IMR-90 (cell line): ENCODE measurements at regions not wholly inside any gene's neighbourhood (a gene's known extent, or its start where the extent isn't known, plus 50 kb on each side); places are given as distances from the start of the nearest gene placed in this dataset.

ENCODE experiments used
- ATAC-seq: fragments of 200-7000 bp; cut with Tn5 transposase; 2 replicates; pipeline ENCODE4 v1.9.1; 2020; ENCODE audit warnings: low read depth, mild to moderate bottlenecking, moderate library complexity
- BruUV-seq: library from RNA; stranded (reverse); fragments of 400-500 nt; replicated peaks from 2 replicates; lab custom pipeline; 2021; lab: Mats Ljungman, UMichigan
- CTCF ChIA-PET: fragments of 300-600 bp; formaldehyde crosslinking; extraction: SDS; loops from one replicate; lab custom pipeline; 2021; ENCODE audit warnings: antibody characterized with exemption; lab: Yijun Ruan, JAX
- POLR2A ChIA-PET: fragments of 300-600 bp; sonication (Branson Sonifier 250); formaldehyde crosslinking; loops from one replicate; lab custom pipeline; 2022; ENCODE audit warnings: antibody characterized with exemption; ENCODE audit not compliant: unreplicated experiment; lab: Charles Lee
- DNase-seq: peaks from one replicate; pipeline ENCODE4 v3.0.0; 2013
- H2AFZ ChIP-seq: replicated peaks from 2 replicates; pipeline ENCODE3; 2013; ENCODE audit warnings: low read length, mild to moderate bottlenecking; ENCODE audit not compliant: poor library complexity
- H2AK5ac ChIP-seq: 2 replicates; pipeline ENCODE4 v1.6.1; 2013; ENCODE audit warnings: low read depth, low read length, inconsistent platforms
- H2AK9ac ChIP-seq: replicated peaks from 2 replicates; pipeline ENCODE3; 2013; ENCODE audit warnings: mild to moderate bottlenecking, low read depth, low read length, moderate library complexity; ENCODE audit not compliant: poor library complexity
- H2BK120ac ChIP-seq: 2 replicates; pipeline ENCODE4 v1.6.1; 2013; ENCODE audit warnings: low read depth, low read length, inconsistent platforms
- H2BK15ac ChIP-seq: 3 replicates; pipeline ENCODE4 v1.6.1; 2013; ENCODE audit warnings: low read depth, low read length, inconsistent platforms
- H2BK20ac ChIP-seq: 2 replicates; pipeline ENCODE4 v1.6.1; 2013; ENCODE audit warnings: low read depth, mild to moderate bottlenecking, inconsistent platforms, low read length, moderate library complexity
- H2BK5ac ChIP-seq: 2 replicates; pipeline ENCODE4 v1.6.1; 2013; ENCODE audit warnings: mild to moderate bottlenecking, low read depth, low read length, inconsistent platforms; ENCODE audit not compliant: poor library complexity, severe bottlenecking
- H3K14ac ChIP-seq: replicated peaks from 2 replicates; pipeline ENCODE4 v1.6.1; 2013; ENCODE audit warnings: low read depth, low read length, inconsistent platforms
- H3K18ac ChIP-seq: 2 replicates; pipeline ENCODE4 v1.6.1; 2013; ENCODE audit warnings: low read depth, low read length, control low read depth
- H3K23ac ChIP-seq: 2 replicates; pipeline ENCODE4 v1.6.1; 2013; ENCODE audit warnings: low read depth, low read length, inconsistent platforms
- H3K27ac ChIP-seq: 2 replicates; pipeline ENCODE4 v1.5.1; 2013; ENCODE audit warnings: mild to moderate bottlenecking, control low read depth, low read length; ENCODE audit not compliant: insufficient read depth
- H3K27me3 ChIP-seq: 2 replicates; pipeline ENCODE4 v1.6.1; 2013; ENCODE audit warnings: low read length; ENCODE audit not compliant: control insufficient read depth, insufficient read depth
- H3K36me3 ChIP-seq: 2 replicates; pipeline ENCODE4 v1.6.1; 2013; ENCODE audit warnings: low read length, mixed read lengths; ENCODE audit not compliant: control insufficient read depth, insufficient read depth
- H3K4ac ChIP-seq: 2 replicates; pipeline ENCODE4 v1.6.1; 2013; ENCODE audit warnings: low read depth, low read length, inconsistent platforms
- H3K4me1 ChIP-seq: 2 replicates; pipeline ENCODE4 v1.6.1; 2013; ENCODE audit warnings: low read length, mixed read lengths; ENCODE audit not compliant: control insufficient read depth, insufficient read depth
- H3K4me2 ChIP-seq: 2 replicates; pipeline ENCODE4 v1.6.1; 2013; ENCODE audit warnings: low read depth, mild to moderate bottlenecking, control low read depth, low read length, moderate library complexity
- H3K4me3 ChIP-seq: 2 replicates; pipeline ENCODE4 v1.5.1; 2013; ENCODE audit warnings: low read depth, mild to moderate bottlenecking, control low read depth, low read length, moderate library complexity; ENCODE audit not compliant: insufficient read depth
- H3K56ac ChIP-seq: 2 replicates; pipeline ENCODE4 v1.6.1; 2013; ENCODE audit warnings: low read length, inconsistent platforms; ENCODE audit not compliant: insufficient read depth; ENCODE audit errors: extremely low read depth
- H3K79me1 ChIP-seq, 2 experiments: 2 replicates each; pipeline ENCODE4 v1.6.1; 2013; ENCODE audit warnings: low read length in 2 of 2, inconsistent platforms in 1 of 2, low read depth in 1 of 2
- H3K9ac ChIP-seq: 2 replicates; pipeline ENCODE4 v1.6.1; 2013; ENCODE audit warnings: low read depth, low read length, control low read depth
- H3K9me1 ChIP-seq: 2 replicates; pipeline ENCODE4 v1.6.1; 2013; ENCODE audit warnings: low read length, inconsistent platforms; ENCODE audit not compliant: insufficient read depth
- H3K9me3 ChIP-seq: 2 replicates; pipeline ENCODE4 v1.6.1; 2013; ENCODE audit warnings: low read length; ENCODE audit not compliant: control insufficient read depth, insufficient read depth
- H4K20me1 ChIP-seq: 2 replicates; pipeline ENCODE4 v1.6.1; 2013; ENCODE audit warnings: low read length, inconsistent platforms; ENCODE audit not compliant: insufficient read depth
- H4K5ac ChIP-seq: 2 replicates; pipeline ENCODE4 v1.6.1; 2013; ENCODE audit warnings: mild to moderate bottlenecking, low read depth, low read length, control low read depth
- H4K8ac ChIP-seq, 2 experiments: 2 replicates each; pipeline ENCODE4 v1.6.1; 2013; ENCODE audit warnings: low read depth in 2 of 2, low read length in 2 of 2, control low read depth in 1 of 2, inconsistent platforms in 1 of 2
- H4K91ac ChIP-seq: 2 replicates; pipeline ENCODE4 v1.6.1; 2013; ENCODE audit warnings: low read depth, low read length, inconsistent platforms; ENCODE audit not compliant: insufficient read depth
- NFE2L2 ChIP-seq: fragments of 150-350 bp; IDR thresholded peaks from 2 replicates; pipeline ENCODE4 v1.6.1; 2016; ENCODE audit warnings: low read depth, mild to moderate bottlenecking, low read length
- POLR2A ChIP-seq: IDR thresholded peaks from 2 replicates; pipeline ENCODE4 v1.6.1; 2012; ENCODE audit warnings: mild to moderate bottlenecking, low read depth, low read length
- RAD21 ChIP-seq: IDR thresholded peaks from 2 replicates; pipeline ENCODE4 v1.6.1; 2012; ENCODE audit warnings: low read length, improper control_type of control experiment
- dilution Hi-C: fragments of 300-500 bp; cut with HindIII; formaldehyde crosslinking; loops from one replicate; pipeline ENCODE4 v1.14.3; 2018; ENCODE audit warnings: low sequenced_read_pairs; ENCODE audit not compliant: unreplicated experiment
- in situ Hi-C: fragments of 300-500 bp; cut with MboI; formaldehyde crosslinking; loops from 3 replicates; pipeline ENCODE4 v1.14.3; 2019; ENCODE audit warnings: low sequenced_read_pairs, inconsistent platforms, mixed read lengths
- intact Hi-C: fragments of 100-400 bp; cut with micrococcal nuclease; formaldehyde crosslinking; loops from 2 replicates; pipeline ENCODE4 v1.10.0; 2022
- TF ChIP-seq, protein P1 (sequence below): fragments of 150-350 bp; IDR thresholded peaks from 2 replicates; pipeline ENCODE4 v1.6.1; 2017; ENCODE audit warnings: mild to moderate bottlenecking, antibody characterized with exemption, low read length, low read depth

DNA sequence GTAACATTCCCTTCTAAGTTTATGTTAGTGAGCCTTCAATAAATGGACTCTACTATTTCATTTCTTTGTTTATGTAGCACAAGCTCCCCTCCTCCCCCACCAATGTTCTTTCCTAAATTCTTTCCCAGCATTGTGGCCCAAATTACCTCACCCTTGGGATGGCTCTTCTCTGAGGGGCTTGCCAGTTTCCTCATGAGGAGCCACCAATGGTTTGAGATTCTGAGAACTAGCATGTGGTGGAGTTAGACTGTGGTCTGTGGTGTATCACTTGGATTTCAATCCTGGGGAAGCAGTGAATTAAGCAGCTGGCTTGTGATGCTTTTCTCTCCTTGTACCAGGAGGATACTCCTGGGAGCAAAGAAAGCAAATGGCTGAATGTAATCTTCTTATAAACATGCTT, 50.0 kb upstream of the NPHP3 start:
- Histone ChIP-seq H3K4me2 (no peak overlapping the region), H3K79me1 (no peaks in the 10 kb centered on the region), H2BK5ac (no peak overlapping the region), H2AK9ac (no peak overlapping the region), H4K8ac (no peak overlapping the region), H3K23ac (no peak overlapping the region), H3K36me3 (no peaks in the 10 kb centered on the region), H4K5ac (no peak overlapping the region), H3K9me1 (no peaks in the 10 kb centered on the region), H3K14ac (no peak overlapping the region), H2BK120ac (no peak overlapping the region), H3K18ac (no peak overlapping the region), H3K9me3 (no peaks in the 10 kb centered on the region), H3K56ac (no peak overlapping the region), H2BK20ac (no peak overlapping the region), H4K91ac (no peak overlapping the region), H2AK5ac (no peak overlapping the region), H3K9ac (no peak overlapping the region), H3K4me3 (no peak overlapping the region), H3K4me1 (no peaks in the 10 kb centered on the region), H2AFZ (no peak overlapping the region), H3K4ac (no peak overlapping the region), H2BK15ac (no peak overlapping the region), H3K27me3 (no peaks in the 10 kb centered on the region), H4K20me1 (no peaks in the 10 kb centered on the region), H3K27ac (no peak overlapping the region)
- intact Hi-C loops (no loop called here), in situ Hi-C loops (no loop called here), dilution Hi-C loops (no loop called here)
- DNase-seq (no peak), ATAC-seq (no peak)
- TF ChIP-seq POLR2A = no peak
- no peak for TF ChIP-seq RAD21
- no peak for TF ChIP-seq NFE2L2
- TF ChIP-seq, protein P1, sequence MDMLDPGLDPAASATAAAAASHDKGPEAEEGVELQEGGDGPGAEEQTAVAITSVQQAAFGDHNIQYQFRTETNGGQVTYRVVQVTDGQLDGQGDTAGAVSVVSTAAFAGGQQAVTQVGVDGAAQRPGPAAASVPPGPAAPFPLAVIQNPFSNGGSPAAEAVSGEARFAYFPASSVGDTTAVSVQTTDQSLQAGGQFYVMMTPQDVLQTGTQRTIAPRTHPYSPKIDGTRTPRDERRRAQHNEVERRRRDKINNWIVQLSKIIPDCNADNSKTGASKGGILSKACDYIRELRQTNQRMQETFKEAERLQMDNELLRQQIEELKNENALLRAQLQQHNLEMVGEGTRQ = no peak
- no TSS peak for BruUV-seq
- ChIA-PET POLR2A (no interaction called here), CTCF (no interaction called here)
